ENCODE measurements at regions not wholly inside any gene's neighbourhood (a gene's known extent, or its start where the extent isn't known, plus 50 kb on each side); places are given as distances from the start of the nearest gene placed in this dataset.
"Not testable (repeated sequence)": the region's sequence is repeated elsewhere in the genome, so short reads cannot be mapped to it uniquely, and the experiment has no call there.

DNA sequence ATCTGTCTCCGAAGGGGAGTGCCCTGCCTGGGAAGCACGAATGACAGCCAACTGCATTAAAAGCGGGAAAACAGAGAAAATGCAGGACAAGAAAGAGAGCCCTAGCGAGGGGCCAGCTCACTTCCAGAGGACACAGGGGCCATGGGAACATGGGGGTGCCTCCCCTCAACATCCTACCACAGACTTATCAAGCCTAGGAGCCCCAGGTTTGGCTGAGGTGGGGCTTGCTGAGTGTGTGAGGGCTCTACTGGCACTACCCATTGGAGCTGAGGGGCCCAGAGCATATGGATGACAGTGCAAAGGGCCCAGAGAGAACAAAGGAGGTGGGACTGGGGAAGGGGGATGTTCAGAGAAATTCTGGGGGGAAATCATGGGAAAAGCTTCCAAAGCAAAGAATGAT, 101.8 kb downstream of the PJA1 start:
- DNase-seq (ENCODE audit: low spot score) (no peak), FAIRE-seq (no peak)

DNA sequence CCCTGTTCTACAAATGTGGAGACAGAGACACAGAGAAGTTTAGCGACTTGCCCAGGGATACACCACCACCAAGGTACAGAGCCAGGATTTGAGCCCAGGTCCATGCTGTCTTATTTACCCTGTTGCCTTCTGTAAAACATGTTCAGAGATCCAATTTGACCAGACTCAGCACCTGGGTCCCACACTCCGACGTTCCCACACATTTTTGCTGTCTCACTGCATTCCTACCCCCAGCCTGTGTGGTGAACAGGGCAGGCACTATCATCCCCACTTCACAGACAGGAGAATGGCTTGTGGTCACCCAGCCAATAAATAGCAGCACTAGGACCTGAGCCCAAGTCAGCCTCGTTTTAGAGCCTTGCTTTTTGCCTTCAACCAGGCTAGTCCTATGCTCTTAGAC, 102.8 kb downstream of the PJA1 start:
- FAIRE-seq (no peak), DNase-seq (ENCODE audit: low spot score) (no peak)

DNA sequence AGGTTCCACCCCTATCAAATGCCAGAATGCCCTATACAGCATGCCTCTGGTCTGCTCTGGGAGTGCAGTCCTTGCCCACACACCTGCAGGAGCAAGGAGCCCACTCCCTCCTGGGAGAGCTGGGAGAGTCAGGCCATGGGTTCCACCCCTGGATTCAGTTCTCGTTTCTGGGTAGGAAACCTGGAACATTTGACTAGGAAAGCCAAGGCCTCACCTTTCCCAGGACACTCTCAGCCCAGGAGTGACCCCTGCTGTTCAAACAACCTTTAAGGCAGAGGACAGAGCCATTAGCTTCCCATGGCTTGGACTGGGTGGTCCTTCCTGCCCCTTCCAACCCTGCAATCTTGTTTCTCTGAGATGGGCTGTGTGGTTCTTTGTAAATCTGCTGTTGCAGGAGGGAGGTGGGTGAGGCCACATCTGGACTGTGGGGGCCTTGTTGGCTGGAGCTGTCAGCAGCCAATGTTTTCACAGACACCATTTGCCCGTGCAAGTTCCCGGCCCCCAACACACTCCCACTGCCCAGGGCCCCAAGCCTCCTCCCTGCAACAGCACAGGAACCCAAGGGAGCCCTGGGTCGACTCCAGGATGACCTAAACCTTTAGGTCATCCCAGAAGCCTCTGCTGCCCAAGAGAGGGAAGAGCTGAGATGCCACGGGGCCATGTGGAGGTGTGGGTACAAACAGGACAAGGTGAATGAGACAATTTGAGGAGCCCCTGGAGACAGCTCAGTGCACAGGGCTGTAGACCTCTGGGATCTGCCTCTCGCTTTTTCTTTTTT, 104.4 kb downstream of the PJA1 start:
- FAIRE-seq = no peak
- no peak for DNase-seq (ENCODE audit: low spot score)

GRCh38 chrX:69055193-69055592, 110.1 kb downstream of the PJA1 start:
- FAIRE-seq = no peak
- DNase-seq (ENCODE audit: low spot score) = no peak

- not testable (repeated sequence) for FAIRE-seq; DNase-seq (ENCODE audit: low spot score)
These were observed 110.8 kb downstream of the PJA1 start for GRCh38 chrX:69054497-69054896.

DNA sequence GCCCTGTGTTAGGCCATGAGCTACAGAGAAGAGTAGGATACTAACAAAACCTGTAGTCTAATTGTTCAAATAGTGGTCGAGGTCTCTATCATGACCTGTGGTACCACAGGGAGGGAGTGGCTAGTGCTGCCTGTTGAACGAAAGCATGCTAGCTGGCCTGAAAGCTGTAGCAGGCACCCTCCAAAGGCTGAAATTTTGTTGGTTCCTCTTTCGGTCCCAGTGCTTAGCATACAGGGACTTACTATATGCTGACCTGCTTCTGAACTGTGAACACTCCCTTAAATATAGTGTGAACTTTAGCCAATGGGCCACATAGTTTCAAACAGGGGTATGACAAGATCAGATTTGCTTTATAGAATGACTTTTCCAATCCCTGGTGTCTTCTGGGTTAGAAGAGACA, 113.4 kb downstream of the PJA1 start:
- no peak for FAIRE-seq
- no peak for DNase-seq (ENCODE audit: low spot score)

DNA sequence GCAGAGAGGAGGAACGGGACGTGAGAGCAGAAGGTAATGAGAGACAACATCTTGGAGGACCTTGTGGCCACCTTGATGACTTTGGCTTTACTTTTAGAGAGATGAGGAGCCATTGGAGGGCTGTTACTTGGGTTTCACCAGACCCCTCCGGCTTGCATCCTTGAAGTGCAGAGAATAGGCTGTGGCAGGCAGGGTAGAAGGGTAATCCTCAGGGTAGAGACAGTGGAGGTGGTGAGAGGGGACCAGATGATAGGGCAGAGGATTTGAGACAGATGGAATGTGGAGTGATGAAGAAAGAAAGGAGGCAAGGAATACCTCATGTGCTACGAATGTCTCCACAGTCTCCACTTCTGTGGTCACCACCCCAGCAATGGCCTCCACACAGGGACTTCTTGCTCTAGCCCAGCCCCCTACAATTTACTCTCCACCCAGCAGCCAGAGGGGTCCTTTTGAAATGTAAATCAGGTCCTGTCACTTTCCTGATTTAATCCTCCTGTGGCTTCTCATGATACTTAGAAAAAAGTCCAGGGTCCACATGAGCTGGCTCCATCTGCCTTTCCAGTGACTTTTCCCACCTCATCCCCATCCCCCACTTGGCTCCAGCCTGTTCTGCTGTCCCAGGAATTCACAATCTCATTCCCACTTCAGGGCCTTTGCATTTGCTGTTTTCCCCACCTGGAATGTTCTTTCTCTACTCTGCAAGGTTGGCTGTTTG, 115.0 kb downstream of the PJA1 start:
- DNase-seq (ENCODE audit: low spot score) (no peak), FAIRE-seq (no peak)

DNA sequence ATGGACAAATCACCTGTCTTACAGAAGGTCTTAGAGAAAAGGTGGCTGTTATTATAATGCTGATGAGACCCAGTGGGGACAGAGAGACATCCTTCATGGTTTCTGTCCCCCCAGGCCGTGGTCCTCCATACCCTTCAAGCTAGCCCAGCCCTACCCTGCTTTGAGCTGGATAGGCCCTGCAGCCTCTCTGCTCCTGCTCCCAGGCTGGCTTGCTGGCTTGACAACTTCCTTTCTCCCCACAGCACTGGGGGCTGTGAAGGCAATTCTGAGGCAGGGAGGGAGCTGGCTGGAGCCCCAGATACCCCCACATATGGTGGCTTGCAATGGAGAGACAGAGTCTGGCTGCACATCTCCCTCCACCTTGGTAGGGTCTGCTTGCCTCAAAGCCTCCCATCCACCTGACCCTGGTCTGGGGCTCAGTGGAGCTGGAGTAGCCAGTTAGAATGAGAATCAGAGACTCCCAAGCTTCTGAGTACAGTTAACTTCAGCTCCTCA, 118.2 kb downstream of the PJA1 start:
- FAIRE-seq (no peak), DNase-seq (ENCODE audit: low spot score) (no peak)

DNA sequence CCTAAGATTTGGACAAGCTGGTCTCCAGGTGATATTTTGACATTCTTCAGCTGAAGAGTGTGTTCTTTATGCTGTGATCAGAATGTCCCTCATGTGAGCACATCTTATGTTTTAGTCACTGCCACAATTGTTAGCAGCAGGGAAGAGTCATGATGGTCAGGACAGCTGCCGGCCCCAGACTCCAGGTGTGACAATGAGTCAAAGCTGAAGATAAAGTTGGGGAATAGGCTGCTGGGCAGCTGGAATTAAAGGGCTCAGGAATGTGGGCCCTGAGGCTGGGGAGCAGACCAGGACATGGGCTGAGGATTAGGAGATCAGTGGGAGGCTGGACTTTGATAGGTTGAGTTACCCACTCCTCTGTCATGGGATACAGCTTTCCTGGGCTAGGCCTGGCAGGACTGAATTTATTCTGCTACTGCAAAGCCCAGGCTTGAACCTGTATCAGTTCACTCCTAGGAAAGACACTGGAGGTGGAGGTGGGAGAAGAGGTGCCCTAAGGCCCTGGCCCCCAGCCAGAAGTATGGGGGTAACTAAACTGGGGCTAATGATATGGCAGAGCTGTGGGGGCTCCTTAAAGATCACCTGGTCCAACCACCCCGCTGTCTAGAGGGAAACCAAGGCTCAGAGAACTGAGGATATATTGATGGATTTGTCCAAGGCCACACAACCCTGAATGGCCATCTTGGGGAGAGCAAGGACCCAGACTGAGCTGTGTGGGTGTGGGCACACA, 119.5 kb downstream of the PJA1 start:
- no peak for FAIRE-seq

DNA sequence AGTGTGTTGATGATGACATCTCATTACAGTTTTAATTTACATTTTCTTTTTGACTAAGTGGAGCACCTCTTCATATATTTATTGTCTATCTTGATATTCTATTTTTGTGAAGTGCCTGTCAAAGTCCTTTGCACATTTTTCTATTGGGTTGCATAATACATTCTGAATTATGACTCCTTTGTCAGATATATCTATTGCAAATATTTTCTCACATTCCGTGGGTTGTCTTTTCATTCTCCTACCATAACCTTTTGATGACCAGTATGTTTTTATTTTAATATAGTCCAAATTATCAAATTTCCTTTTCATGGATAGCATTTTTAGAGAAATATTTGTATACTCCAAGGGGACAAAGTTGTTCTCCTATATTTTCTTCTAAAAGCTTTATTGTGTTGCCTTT, 126.4 kb downstream of the PJA1 start:
- DNase-seq (ENCODE audit: low spot score) (no peak), FAIRE-seq (no peak)

More for the DNA sequence above, 119.5 kb downstream of the PJA1 start:
- no peak for DNase-seq (ENCODE audit: low spot score)

- DNase-seq (ENCODE audit: low spot score) (no peak), FAIRE-seq (no peak)
These were observed 127.1 kb downstream of the PJA1 start for GRCh38 chrX:69038188-69038587.

DNA sequence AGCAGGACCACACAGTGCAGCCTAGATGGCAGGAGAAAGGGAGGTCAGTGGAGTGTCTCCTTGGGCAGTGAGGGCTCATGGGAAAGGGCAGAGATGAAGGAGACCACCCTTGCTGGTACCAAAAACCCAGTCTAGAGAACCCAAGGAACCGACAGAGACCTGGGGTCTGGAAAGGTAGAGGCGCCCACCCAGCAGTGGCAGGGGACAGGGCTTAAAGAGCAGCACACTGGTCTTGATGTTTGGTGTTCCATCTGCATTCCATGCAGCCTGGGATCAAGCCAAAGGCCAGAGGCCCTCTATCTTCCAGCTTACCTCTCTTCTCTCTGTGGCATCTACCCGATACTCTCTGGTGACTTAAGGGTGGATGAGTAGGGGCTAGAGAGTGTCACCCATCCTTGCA, 127.5 kb downstream of the PJA1 start:
- FAIRE-seq = no peak
- DNase-seq (ENCODE audit: low spot score) = no peak

DNA sequence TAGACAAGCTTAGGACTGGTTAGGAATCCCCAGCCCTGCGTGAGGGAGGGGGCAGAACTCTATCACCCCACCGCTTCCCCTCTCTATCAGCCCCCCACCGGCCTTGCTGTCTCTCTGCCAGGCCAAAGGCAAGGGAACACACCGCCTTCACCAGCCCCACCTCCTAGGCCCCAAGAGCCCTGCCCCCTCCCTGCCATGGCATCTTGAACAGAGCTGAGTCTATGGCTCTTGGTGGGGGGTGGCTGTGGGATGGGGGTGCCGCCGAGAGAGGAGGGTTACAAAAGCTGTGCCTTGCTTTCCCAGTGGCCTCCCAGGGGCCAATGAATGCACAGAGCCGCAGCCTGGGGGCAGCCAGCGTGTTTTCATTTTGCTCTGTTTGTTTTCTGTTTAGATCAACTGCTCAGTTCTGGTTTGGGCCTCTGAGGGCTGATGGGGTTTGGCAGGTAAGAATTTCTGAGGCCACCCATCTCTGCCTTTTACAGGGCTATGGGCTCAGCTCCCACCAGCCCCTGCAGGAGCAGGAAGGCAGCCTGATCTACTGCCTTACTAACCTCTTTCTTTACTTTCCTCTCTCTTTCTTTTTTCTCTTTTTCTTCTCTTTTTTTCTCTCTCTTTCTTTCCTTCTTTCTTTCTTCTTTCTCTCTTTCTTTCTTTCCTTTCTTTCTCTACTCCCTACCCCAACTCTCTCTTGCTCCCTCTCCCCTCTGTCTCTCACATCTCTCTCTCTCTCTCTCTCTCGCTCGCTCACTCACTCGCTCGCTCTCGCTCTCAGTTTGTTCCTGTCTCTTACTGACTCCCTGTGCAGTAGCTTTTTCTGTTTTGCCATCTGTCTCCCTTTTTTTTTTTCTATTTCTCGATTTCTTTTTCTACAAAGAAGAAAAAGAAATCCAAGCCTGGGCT, 128.3 kb downstream of the PJA1 start:
- DNase-seq (ENCODE audit: low spot score) = no peak
- FAIRE-seq = no peak

DNA sequence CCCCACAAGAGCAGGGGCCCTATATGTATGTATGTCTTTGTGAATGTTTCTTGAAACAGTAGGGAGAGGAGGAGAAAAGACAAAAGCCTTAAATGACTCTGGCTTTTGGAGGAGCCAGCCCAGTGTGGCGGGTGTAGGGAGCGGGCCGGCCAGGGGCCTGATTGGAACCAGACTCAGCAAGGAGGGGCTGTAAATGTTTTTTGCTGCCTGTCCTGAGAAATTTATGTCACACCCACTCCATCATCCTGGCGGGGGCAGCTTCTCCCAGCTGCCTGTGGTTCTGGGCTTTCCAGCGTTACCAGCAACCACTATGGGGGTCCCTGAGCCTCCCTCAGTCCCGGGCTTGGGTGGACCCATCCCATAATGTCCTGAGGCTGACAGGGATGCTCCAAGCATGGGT, 130.8 kb downstream of the PJA1 start:
- DNase-seq (ENCODE audit: low spot score) = no peak
- no peak for FAIRE-seq

GRCh38 chrX:69033936-69034335, 131.3 kb downstream of the PJA1 start:
- DNase-seq (ENCODE audit: low spot score) = no peak
- no peak for FAIRE-seq

DNA sequence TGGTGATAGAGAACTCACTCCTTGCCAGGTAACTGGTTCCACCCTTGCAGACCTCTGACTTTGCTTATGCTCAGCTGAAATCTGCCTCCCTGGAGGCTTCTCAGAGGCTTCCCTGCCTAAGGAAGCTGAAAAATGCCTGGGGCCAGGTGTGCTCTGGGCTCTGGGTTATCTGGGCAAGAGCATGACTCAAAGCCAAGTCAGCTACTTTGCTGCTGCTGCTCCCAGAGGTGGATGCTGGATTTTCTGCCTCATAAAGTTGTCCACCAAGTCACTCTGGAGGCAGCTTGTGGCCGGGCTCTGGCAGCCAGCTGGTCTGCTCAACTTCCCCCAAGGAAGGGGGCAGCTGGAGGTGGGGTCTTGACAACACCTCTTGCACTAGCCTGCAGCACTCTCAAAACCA, 132.7 kb downstream of the PJA1 start:
- no peak for FAIRE-seq
- DNase-seq (ENCODE audit: low spot score) = no peak

- DNase-seq (ENCODE audit: low spot score) (no peak), FAIRE-seq (no peak)
These were observed 133.3 kb downstream of the PJA1 start for GRCh38 chrX:69031971-69032391.

DNA sequence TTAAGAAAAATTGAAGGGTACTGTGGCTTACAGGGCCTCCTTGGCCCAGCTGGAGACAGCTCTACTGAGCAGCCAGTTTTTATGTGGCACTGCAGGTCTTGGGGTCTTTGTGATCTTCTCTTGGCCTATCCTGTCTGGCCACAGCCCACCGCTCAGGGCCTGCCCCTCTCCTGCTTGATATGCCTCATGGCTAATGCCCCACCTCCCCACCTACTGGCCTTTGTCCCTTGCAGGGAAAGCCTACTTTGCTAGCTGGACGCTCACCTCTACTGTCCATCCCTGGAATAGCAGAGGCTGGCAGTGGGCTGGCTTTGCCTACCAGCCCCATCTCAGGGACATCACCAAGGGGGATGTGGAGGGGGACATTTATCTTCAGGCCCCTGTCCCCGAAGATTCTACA, 134.1 kb downstream of the PJA1 start:
- FAIRE-seq (no peak), DNase-seq (ENCODE audit: low spot score) (no peak)

- FAIRE-seq (no peak), DNase-seq (ENCODE audit: low spot score) (no peak)
These were observed 135.5 kb downstream of the PJA1 start for GRCh38 chrX:69029771-69030170.

DNA sequence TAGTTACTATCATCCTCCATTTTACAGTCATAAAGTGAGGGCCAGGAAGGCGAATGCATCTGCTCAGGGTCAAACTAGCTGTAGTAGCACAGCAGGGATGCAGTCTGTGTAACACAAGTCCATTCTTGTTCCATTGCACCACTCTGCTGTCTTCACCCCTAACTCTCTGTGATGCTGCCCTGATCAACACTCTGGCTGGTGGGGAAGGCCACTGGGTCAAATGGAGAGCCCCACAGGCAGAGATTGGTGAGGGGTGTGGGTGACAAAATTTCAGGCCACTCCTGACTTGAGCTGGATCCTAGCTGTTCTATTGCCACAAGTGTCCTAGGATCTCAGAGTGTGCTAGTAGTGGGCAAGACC, 136.5 kb downstream of the PJA1 start:
- DNase-seq (ENCODE audit: low spot score) (no peak), FAIRE-seq (no peak)

Data from RCC 7860 (cell line).